OCI-LY1 (cell line): ENCODE measurements at regions not wholly inside any gene's neighbourhood (a gene's known extent, or its start where the extent isn't known, plus 50 kb on each side); places are given as distances from the start of the nearest gene placed in this dataset.
A peak's percentile ranks its signal among the peaks of the same experiment; 100 is the strongest.

Experiments
- H2AFZ ChIP-seq: fragments of 200-600 bp; sonication (generic), shearing (Covaris generic); 2 replicates; pipeline ENCODE4 v1.6.0; 2014; ENCODE audit warnings: antibody characterized with exemption, mild to moderate bottlenecking, low read length
- H3F3A ChIP-seq: fragments of 200-600 bp; sonication (generic), shearing (Covaris generic); 2 replicates; pipeline ENCODE4 v1.6.0; 2014; ENCODE audit warnings: mild to moderate bottlenecking, antibody characterized with exemption, low read length, moderate library complexity; ENCODE audit not compliant: insufficient read depth
- H3K27ac ChIP-seq: fragments of 200-600 bp; sonication (generic); 2 replicates; pipeline ENCODE4 v1.5.1; 2014; ENCODE audit warnings: low read length, mixed run types, mild to moderate bottlenecking, low read depth; ENCODE audit not compliant: poor library complexity, severe bottlenecking
- H3K27me3 ChIP-seq: fragments of 200-600 bp; sonication (generic); 2 replicates; pipeline ENCODE4 v1.6.0; 2014; ENCODE audit warnings: antibody characterized with exemption, mild to moderate bottlenecking, low read length, moderate library complexity; ENCODE audit not compliant: insufficient read depth
- H3K36me3 ChIP-seq: fragments of 200-600 bp; sonication (generic); 2 replicates; pipeline ENCODE4 v1.6.1; 2014; ENCODE audit warnings: mild to moderate bottlenecking, antibody characterized with exemption, low read length, moderate library complexity, mixed read lengths; ENCODE audit not compliant: insufficient read depth
- H3K4me1 ChIP-seq: fragments of 200-600 bp; sonication (generic); 2 replicates; pipeline ENCODE4 v1.5.1; 2014; ENCODE audit warnings: mild to moderate bottlenecking, low read length, moderate library complexity; ENCODE audit not compliant: insufficient read depth, severe bottlenecking
- H3K4me2 ChIP-seq: fragments of 200-600 bp; sonication (generic), shearing (Covaris generic); 2 replicates; pipeline ENCODE4 v1.6.1; 2014; ENCODE audit warnings: low read length
- H3K4me3 ChIP-seq: fragments of 200-600 bp; sonication (generic); 2 replicates; pipeline ENCODE4 v1.5.1; 2014; ENCODE audit warnings: low read length, low read depth, mild to moderate bottlenecking, mixed read lengths; ENCODE audit not compliant: poor library complexity, severe bottlenecking
- H3K79me2 ChIP-seq: fragments of 200-600 bp; shearing (Covaris generic); 2 replicates; pipeline ENCODE4 v1.6.1; 2016; ENCODE audit warnings: mixed run types, low read length, mixed read lengths; ENCODE audit not compliant: insufficient read depth
- H3K9ac ChIP-seq: fragments of 200-600 bp; sonication (generic), shearing (Covaris generic); 2 replicates; pipeline ENCODE4 v1.6.1; 2014; ENCODE audit warnings: mild to moderate bottlenecking, low read length, mixed read lengths
- H3K9me2 ChIP-seq: fragments of 200-600 bp; sonication (generic), shearing (Covaris generic); 2 replicates; pipeline ENCODE4 v1.6.1; 2014; ENCODE audit warnings: low read depth, mild to moderate bottlenecking, low read length, mixed read lengths
- H3K9me3 ChIP-seq: fragments of 200-600 bp; shearing (Covaris generic); 2 replicates; pipeline ENCODE4 v1.6.1; 2014; ENCODE audit warnings: low read length, mixed read lengths
- H4K20me1 ChIP-seq: fragments of 200-600 bp; sonication (generic), shearing (Covaris generic); 2 replicates; pipeline ENCODE4 v1.6.0; 2016; ENCODE audit warnings: mild to moderate bottlenecking, low read length; ENCODE audit not compliant: insufficient read depth
- CTCF ChIP-seq: fragments of 200-600 bp; sonication (generic), shearing (Covaris generic); IDR thresholded peaks from 2 replicates; pipeline ENCODE4 v1.5.1; 2017; ENCODE audit warnings: mild to moderate bottlenecking, antibody characterized with exemption, low read length, moderate library complexity, mixed read lengths
- EZH2 ChIP-seq: fragments of 200-600 bp; sonication (generic), shearing (Covaris generic); IDR thresholded peaks from 2 replicates; pipeline ENCODE4 v1.8.0; 2017; ENCODE audit warnings: borderline replicate concordance, mixed run types, mild to moderate bottlenecking, antibody characterized with exemption, low read length, moderate library complexity, mixed read lengths

- Histone ChIP-seq H3K4me2 (no peak overlapping the region), H3K27ac (no peak overlapping the region), H3K4me1 (no peaks in the 10 kb centered on the region), H3K9ac (no peak overlapping the region), H3K9me3 (no peaks in the 10 kb centered on the region), H3F3A (no peaks in the 10 kb centered on the region), H4K20me1 (no peaks in the 10 kb centered on the region), H2AFZ (no peak overlapping the region), H3K4me3 (no peak overlapping the region), H3K27me3 (no peaks in the 10 kb centered on the region), H3K36me3 (no peaks in the 10 kb centered on the region), H3K9me2 (no peaks in the 10 kb centered on the region), H3K79me2 (no peaks in the 10 kb centered on the region)
- TF ChIP-seq EZH2, result no peak
- TF ChIP-seq CTCF, result no peak
These were observed 158.8 kb upstream of the FAM47C start for GRCh38 chrX:36849407-36849806.

GRCh38 chrX:36856849-36857248 lies 151.3 kb upstream of the FAM47C start:
- Histone ChIP-seq H3K4me2 (no peak overlapping the region), H3K9me2 (no peaks in the 10 kb centered on the region), H3K79me2 (no peaks in the 10 kb centered on the region), H3K4me1 (no peaks in the 10 kb centered on the region), H3K27ac (no peak overlapping the region), H3K36me3 (no peaks in the 10 kb centered on the region), H3F3A (no peaks in the 10 kb centered on the region), H4K20me1 (no peaks in the 10 kb centered on the region), H2AFZ (no peak overlapping the region), H3K9me3 (no peaks in the 10 kb centered on the region), H3K4me3 (no peak overlapping the region), H3K9ac (no peak overlapping the region), H3K27me3 (no peaks in the 10 kb centered on the region)
- peak; percentile 14; the same call in 1 of the 2 replicates for TF ChIP-seq CTCF
- no peak for TF ChIP-seq EZH2

DNA sequence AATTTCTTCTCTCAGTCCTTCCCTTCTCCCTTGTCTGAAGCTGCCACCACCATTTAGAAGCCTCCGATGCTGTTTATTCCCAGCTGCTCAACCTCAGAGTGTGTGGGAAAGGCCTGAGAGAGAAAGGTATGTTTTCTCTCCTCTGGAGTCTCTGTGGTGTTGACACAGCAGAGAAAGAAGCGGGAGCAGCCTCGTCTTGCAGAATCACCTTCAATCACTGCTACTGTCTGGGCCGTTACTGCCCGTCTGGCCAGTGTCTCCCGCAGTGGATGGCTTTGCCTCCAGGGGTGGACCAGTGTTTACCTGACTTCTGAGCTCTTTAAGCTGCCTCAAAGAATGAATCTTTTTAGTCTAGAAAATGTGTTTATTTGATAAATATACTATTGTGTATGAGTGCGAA lies 148.9 kb upstream of the FAM47C start:
- Histone ChIP-seq H2AFZ (no peak overlapping the region), H3K4me1 (no peaks in the 10 kb centered on the region), H3K36me3 (no peaks in the 10 kb centered on the region), H3K9ac (no peak overlapping the region), H3K4me2 (no peak overlapping the region), H3K9me3 (no peaks in the 10 kb centered on the region), H3F3A (no peaks in the 10 kb centered on the region), H3K9me2 (no peaks in the 10 kb centered on the region), H3K4me3 (no peak overlapping the region), H4K20me1 (no peaks in the 10 kb centered on the region), H3K27ac (no peak overlapping the region), H3K27me3 (no peaks in the 10 kb centered on the region), H3K79me2 (no peaks in the 10 kb centered on the region)
- TF ChIP-seq EZH2, result no peak
- no peak for TF ChIP-seq CTCF
